Skeletal muscle tissue (tissue), 3 donors: ENCODE measurements at regions not wholly inside any gene's neighbourhood (a gene's known extent, or its start where the extent isn't known, plus 50 kb on each side); places are given as distances from the start of the nearest gene placed in this dataset.

Experiments
- H3K27ac ChIP-seq: one replicate; pipeline ENCODE4 v1.7.0; 2013; ENCODE audit warnings: mild to moderate bottlenecking, low read depth, low read length, inconsistent platforms
- H3K27me3 ChIP-seq, 3 donors: one replicate each; pipeline ENCODE4 v1.7.0; 2013; ENCODE audit warnings: low read length in 3 of 3; ENCODE audit not compliant: control insufficient read depth in 3 of 3, insufficient read depth in 3 of 3
- H3K36me3 ChIP-seq, 3 donors: one replicate each; pipeline ENCODE4 v1.7.0; 2013; ENCODE audit warnings: low read length in 3 of 3; ENCODE audit not compliant: control insufficient read depth in 3 of 3, insufficient read depth in 3 of 3
- H3K4me1 ChIP-seq, 3 donors: one replicate each; pipeline ENCODE4 v1.7.0; 2013; ENCODE audit warnings: low read length in 3 of 3, mild to moderate bottlenecking in 3 of 3; ENCODE audit not compliant: control insufficient read depth in 3 of 3, insufficient read depth in 3 of 3
- H3K4me3 ChIP-seq, 3 donors: one replicate each; pipeline ENCODE4 v1.7.0; 2013; ENCODE audit warnings: low read length in 3 of 3
- H3K9ac ChIP-seq, 3 donors: one replicate each; pipeline ENCODE4 v1.7.0; 2013; ENCODE audit warnings: low read length in 3 of 3, mild to moderate bottlenecking in 3 of 3, moderate library complexity in 2 of 3, low read depth in 1 of 3
- H3K9me3 ChIP-seq, 3 donors: one replicate each; pipeline ENCODE4 v1.7.0; 2013; ENCODE audit warnings: low read length in 3 of 3; ENCODE audit not compliant: control insufficient read depth in 3 of 3
- donor health status: Osteomylitis.

GRCh38 chr2:239518286-239519088, 117.7 kb upstream of the HDAC4 start:
- Histone ChIP-seq H3K27me3 (peaks cover 0 to 6% (median 3%) of the 10 kb centered on the region in 3 donors), H3K36me3 (no peaks in the 10 kb centered on the region), H3K4me3 (no peak overlapping the region), H3K27ac (no peak overlapping the region), H3K9ac (peak overlapping the region in 1 of 3 donors; percentile 33), H3K4me1 (peaks cover 12 to 26% (median 25%) of the 10 kb centered on the region in 3 donors), H3K9me3 (no peaks in the 10 kb centered on the region)

DNA sequence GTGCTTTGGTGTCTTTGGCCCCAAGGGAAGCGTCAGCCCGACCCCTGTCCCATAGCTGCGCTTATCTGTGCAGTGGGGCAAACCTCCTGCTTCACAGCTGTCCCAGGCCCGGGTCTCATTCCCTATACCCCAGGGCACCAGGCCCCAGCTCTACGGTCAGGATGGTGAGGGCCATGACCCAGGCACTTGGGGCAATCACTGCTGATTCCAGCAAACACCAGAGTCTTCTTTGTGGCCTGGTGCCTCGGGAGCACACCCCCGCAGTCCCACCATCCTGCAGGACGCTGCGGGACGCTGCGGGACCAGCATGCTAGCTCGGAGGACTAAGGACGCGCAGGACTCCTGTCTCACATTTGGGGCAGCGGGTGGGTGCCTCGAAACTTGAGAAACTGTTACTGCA, 116.9 kb upstream of the HDAC4 start:
- H3K27ac ChIP-seq: no peak overlapping the region
- H3K4me1 ChIP-seq: peaks cover 12 to 26% (median 24%) of the 10 kb centered on the region in 3 donors
- H3K9me3 ChIP-seq: no peaks in the 10 kb centered on the region
- no peaks in the 10 kb centered on the region for H3K36me3 ChIP-seq
- H3K27me3 ChIP-seq: peaks cover 0 to 6% (median 3%) of the 10 kb centered on the region in 3 donors
- H3K9ac ChIP-seq: no peak overlapping the region
- H3K4me3 ChIP-seq: no peak overlapping the region

- H3K27me3 ChIP-seq: peaks cover 0 to 6% (median 3%) of the 10 kb centered on the region in 3 donors
- no peak overlapping the region for H3K9ac ChIP-seq
- no peaks in the 10 kb centered on the region for H3K9me3 ChIP-seq
- no peaks in the 10 kb centered on the region for H3K36me3 ChIP-seq
- peaks cover 5 to 20% (median 17%) of the 10 kb centered on the region in 3 donors for H3K4me1 ChIP-seq
- no peak overlapping the region for H3K4me3 ChIP-seq
- no peak overlapping the region for H3K27ac ChIP-seq
Measured at GRCh38 chr2:239516954-239517305, 116.1 kb upstream of the HDAC4 start.

GRCh38 chr2:239516286-239516953, 115.6 kb upstream of the HDAC4 start:
- Histone ChIP-seq H3K4me3 (no peak overlapping the region), H3K36me3 (no peaks in the 10 kb centered on the region), H3K27me3 (peaks cover 0 to 6% (median 3%) of the 10 kb centered on the region in 3 donors), H3K9ac (no peak overlapping the region), H3K9me3 (no peaks in the 10 kb centered on the region), H3K4me1 (peaks cover 0 to 15% (median 12%) of the 10 kb centered on the region in 3 donors), H3K27ac (no peak overlapping the region)

DNA sequence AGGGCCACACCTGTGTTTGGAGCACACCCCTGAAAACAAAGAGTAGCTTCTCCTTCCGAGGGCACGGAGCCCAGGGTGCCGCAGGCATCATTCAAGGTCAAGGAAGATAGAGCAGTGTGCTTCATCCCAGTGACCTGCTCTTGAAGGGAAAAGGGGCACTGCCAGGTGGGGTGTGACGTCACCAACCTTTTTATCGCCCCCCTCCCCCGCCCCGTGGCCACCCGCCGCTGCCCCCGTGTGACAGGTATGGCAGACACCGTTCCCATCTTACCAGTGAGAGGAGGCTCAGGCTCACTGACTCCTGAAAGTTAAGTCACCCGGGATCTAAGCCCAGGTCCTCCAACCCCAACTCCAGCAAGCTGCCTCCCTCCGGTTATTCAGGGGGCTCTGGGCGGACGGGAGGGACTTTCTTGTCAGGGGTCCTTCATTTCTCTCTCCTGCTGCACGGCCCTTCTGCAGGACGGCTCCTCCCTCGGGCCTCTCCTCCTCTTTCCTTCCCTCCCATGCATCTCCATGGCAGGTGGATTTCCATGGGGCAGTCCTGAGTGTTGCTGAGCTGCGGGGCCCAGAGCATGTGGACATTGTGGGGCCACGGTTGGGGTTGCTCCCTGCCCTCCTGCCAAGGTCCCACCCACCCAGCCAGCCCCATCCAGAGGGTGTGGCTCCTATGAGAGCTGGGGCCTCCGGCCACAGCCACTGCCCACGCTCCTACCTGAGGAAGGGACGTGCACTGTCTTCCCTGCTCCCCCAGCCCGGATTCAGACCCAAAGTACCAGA, 114.1 kb upstream of the HDAC4 start:
- no peak overlapping the region for H3K27ac ChIP-seq

DNA sequence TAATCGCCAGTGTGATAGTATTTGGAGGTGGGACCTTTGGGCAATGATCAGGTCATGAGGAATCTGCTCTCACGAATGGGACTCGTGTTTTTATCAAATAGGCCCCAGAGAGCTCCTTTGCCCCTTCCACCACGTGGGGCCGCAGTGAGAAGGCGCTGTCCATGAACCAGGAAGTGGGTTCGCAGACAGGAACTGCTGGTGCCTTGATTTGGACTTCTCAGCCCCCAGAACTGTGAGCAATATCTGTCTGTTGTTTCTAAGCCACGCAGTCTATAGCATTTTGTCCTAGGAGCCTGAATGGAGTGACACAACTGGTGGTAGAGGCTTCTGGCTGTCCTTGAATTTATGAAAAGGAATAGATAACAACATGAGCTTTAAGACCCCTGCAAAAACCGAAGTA, 111.2 kb upstream of the HDAC4 start:
- Histone ChIP-seq H3K9ac (no peak overlapping the region), H3K4me1 (peaks cover 0 to under 1% (median 0%) of the 10 kb centered on the region in 3 donors), H3K36me3 (no peaks in the 10 kb centered on the region), H3K9me3 (no peaks in the 10 kb centered on the region), H3K27me3 (peaks cover 0 to 10% (median 3%) of the 10 kb centered on the region in 3 donors), H3K4me3 (no peak overlapping the region), H3K27ac (no peak overlapping the region)

More for the DNA sequence above, 114.1 kb upstream of the HDAC4 start:
- Histone ChIP-seq H3K4me3 (no peak overlapping the region), H3K9me3 (no peaks in the 10 kb centered on the region), H3K36me3 (no peaks in the 10 kb centered on the region), H3K9ac (no peak overlapping the region), H3K4me1 (peaks cover 0 to 10% (median 8%) of the 10 kb centered on the region in 3 donors), H3K27me3 (peaks cover 0 to 6% (median 3%) of the 10 kb centered on the region in 3 donors)

DNA sequence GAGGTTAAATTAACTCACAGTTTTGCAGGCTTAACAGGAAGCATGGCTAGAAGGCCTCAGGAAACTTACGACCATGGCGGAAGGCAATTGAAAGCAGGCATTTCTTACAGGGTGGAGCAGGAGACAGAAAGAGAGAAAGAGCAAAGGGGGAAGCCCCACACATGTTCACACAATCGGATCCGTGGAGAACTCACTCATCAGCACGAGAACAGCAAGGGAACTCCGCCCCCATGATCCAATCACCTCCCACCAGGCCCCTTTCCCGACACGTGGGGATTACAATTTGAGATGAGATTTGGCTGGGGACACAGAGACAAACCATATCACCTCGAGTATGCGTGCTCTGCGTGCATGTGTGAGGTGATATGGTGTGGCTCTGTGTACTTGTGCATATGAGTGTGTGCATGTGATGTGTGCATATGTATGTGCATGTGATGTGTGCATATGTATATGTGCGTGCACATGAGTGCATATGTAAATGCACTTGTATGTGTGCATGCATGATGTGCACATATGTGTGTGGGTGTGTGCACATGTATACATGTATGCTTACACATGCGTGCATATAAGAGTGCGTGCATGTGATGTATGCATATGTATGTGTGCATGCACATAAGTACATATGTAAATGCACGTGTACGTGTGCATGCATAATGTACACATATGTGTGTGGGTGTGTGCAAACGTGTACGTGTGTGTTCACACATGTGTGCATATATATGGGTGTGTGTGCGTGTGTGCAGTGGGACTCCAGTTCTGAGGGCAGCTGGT, 108.7 kb upstream of the HDAC4 start:
- H3K9ac ChIP-seq: no peak overlapping the region
- peaks cover 0 to 8% (median 0%) of the 10 kb centered on the region in 3 donors for H3K27me3 ChIP-seq
- H3K27ac ChIP-seq: no peak overlapping the region
- no peaks in the 10 kb centered on the region for H3K9me3 ChIP-seq
- peaks cover 0 to 2% (median 0%) of the 10 kb centered on the region in 3 donors for H3K4me1 ChIP-seq
- H3K4me3 ChIP-seq: no peak overlapping the region
- no peaks in the 10 kb centered on the region for H3K36me3 ChIP-seq

- Histone ChIP-seq H3K4me1 (peaks cover 0 to 2% (median 0%) of the 10 kb centered on the region in 3 donors), H3K36me3 (no peaks in the 10 kb centered on the region), H3K27ac (no peak overlapping the region), H3K9me3 (no peaks in the 10 kb centered on the region), H3K4me3 (no peak overlapping the region), H3K27me3 (peaks cover 0 to 6% (median 0%) of the 10 kb centered on the region in 3 donors), H3K9ac (no peak overlapping the region)
Measured at GRCh38 chr2:239508261-239508660, 107.4 kb upstream of the HDAC4 start.

- no peak overlapping the region for H3K9ac ChIP-seq
- H3K27me3 ChIP-seq: peaks cover 0 to 6% (median 0%) of the 10 kb centered on the region in 3 donors
- H3K36me3 ChIP-seq: no peaks in the 10 kb centered on the region
- no peak overlapping the region for H3K27ac ChIP-seq
- peaks cover 0 to 2% (median 0%) of the 10 kb centered on the region in 3 donors for H3K4me1 ChIP-seq
- no peaks in the 10 kb centered on the region for H3K9me3 ChIP-seq
- H3K4me3 ChIP-seq: no peak overlapping the region
Measured at GRCh38 chr2:239507576-239508258, 106.9 kb upstream of the HDAC4 start.
